Stimulated activated CD4-positive, alpha-beta T cell treated with anti-CD3 and anti-CD28 coated beads, Interleukin-2, amount 100 ng/mL, for 24 hours (primary cell): ENCODE measurements at regions not wholly inside any gene's neighbourhood (a gene's known extent, or its start where the extent isn't known, plus 50 kb on each side); places are given as distances from the start of the nearest gene placed in this dataset.

ENCODE experiments used
- DNase-seq, 2 donors: peaks; one replicate each; pipeline ENCODE4 v3.0.0-alpha.2; 2020

DNA sequence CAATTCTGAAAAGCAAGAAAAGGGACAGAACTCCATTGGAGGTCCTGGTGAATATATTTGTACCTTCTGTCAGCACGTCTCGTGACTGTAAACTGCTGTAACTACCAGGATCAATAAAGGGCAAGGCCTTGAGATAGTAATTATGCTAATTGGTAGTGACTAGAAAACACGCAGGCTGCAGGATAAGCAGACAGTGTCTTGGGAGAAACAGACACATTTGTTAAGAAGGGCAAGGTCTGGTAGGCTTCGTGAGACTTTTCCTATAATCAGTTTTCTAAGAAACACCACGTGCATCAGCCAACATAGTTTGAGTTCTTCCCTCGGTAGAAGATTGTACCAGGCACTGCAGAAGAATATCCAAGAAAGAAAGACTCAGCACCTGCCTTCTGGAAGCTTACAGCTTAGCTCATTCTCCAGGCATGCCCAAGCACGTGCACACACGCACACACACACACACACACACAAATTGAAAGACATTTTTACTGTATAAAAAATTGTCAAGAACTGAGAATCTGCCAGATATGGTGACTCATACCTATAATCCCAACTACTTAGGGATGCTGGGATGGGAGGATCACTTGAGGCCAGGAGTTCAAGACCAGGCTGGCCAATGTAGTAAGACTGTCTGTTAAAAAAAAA, 167.0 kb upstream of the SASH1 start:
- no peak for DNase-seq

GRCh38 chr6:148177589-148178233, 164.9 kb upstream of the SASH1 start:
- DNase-seq, result peak; percentile 53 to 55

GRCh38 chr6:148179786-148180185, 162.9 kb upstream of the SASH1 start:
- DNase-seq, result peak in 1 of 2 donors; percentile 8

DNA sequence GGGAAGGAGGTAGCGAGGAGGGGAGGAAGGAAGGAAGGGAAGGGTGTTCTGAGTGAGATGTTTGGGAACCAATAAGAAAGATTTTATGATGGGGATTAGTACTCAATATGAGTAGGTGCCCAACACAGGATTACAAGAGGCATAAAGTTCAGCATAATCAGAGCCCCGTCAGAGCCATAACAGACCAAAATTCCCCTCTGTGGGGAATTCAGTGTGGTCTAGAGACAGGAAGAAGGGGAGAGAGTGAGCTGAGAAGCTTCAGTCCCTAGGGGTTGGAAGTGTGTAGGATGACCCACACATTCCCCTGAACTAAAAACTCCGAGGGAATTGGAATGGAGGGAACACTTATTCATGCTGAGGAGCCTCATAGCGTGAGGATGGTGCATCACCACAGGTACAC, 160.3 kb upstream of the SASH1 start:
- DNase-seq, result no peak

- no peak for DNase-seq
Observed at GRCh38 chr6:148183776-148184175, 158.9 kb upstream of the SASH1 start.

GRCh38 chr6:148186916-148187315, 155.7 kb upstream of the SASH1 start:
- no peak for DNase-seq

- DNase-seq, result no peak
Observed at GRCh38 chr6:148192310-148192709, 150.3 kb upstream of the SASH1 start.

- no peak for DNase-seq
Observed at GRCh38 chr6:148193063-148193680, 149.5 kb upstream of the SASH1 start.

DNA sequence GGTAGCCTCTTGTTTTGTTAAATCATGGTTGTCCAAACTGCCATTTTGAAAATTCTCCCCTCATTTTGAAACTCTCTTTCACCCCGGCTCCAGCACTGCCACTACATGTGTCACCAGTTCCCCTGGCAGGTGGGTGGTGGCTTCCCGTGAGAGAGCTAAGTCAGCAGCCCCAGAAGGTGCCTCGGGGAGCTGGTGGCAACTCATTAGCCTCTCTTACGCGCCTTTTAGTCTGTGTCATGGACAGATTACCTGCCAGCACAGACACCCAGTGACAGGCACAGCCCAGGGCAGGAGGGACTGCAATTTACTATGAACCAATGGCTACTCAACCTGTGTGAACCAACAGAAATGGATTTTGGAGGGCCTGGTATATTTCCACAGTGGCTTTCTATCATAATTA, 147.1 kb upstream of the SASH1 start:
- no peak for DNase-seq

DNA sequence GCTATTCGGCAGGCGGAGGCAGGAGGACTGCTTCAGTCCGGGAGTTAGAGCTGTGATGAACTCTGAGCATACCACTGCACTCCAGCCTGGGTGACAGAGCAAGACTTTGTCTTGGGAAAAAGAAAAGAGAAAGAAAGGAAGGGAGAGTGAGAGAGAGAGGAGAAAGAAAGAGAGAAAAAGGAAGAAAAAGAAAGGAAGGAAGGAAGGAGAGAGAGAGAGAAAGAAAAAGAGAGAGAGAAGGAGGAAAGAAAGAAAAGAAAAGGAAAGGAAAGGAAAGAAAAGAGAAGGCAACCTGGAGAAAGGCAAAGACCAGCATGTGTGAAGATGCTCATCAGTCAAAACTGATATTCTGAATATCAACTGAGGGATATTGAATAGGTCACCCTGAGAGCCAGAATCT, 143.1 kb upstream of the SASH1 start:
- no peak for DNase-seq

DNA sequence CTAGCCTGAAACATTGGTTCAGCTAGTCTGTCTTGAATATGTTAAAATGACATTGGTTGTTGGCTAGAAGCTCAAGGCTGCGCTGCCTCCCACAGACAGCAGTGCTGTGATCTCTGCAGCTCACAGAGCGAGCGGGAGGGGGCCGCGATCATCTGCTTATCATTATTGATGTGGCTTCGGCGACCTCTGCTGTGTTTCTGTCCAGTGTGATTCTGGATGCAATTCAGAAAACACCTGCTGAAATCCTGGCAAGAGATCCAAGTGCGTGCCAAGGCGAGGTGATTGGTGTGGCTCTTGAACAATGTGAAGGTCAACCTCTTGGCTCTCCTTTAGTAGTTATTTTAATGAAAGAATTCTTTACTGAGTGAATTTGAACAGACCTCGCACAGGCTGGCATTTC, 142.3 kb upstream of the SASH1 start:
- DNase-seq, result peak in 1 of 2 donors; percentile 10

DNA sequence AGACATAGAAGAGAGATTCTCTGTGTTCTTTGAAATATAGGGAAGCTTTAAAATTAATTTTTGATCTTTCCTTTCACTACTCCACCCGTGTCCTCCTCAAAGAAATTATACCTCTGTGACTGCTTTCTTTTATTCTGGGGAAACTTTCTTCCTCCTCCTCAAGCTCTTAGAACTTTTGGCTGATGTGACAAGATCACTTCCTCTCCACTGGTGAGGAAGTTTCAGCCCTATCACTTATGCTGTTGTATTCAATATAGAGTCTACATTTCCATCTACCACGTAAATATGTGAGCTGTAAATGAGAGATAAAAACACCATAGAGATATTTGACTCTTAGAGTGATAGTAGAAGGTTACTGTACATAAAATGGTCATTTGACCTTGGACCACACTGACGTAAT, 141.9 kb upstream of the SASH1 start:
- DNase-seq, result no peak

DNA sequence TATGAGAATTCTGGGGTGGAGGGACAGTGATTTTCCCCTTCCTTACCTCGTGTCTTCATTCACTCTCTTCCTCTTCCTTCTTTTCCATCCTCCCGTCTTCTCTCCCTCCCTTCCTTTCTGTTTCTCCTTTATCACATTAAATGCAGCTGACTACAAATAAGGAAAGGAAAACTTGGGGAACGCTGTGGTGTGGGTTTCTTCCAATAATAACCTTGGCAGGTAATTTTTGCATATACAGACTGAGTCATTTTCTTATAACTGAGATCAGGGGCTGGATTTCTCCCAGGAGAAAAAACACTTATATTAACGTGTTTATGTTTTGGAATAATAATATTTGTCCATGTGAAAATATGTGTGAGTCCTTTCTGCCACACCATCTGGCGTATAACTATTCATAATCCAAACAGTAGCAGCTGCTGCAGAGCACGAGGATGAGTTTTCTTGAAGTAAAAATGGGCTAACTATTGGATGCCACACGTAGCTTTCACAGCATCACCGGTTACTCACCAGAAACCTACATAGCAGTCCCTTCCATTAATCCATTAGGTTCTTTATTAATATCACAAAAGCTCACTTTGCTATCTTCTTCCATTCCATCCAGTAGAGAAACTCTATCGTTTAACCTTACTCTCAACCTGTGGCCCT, 139.2 kb upstream of the SASH1 start:
- no peak for DNase-seq

DNA sequence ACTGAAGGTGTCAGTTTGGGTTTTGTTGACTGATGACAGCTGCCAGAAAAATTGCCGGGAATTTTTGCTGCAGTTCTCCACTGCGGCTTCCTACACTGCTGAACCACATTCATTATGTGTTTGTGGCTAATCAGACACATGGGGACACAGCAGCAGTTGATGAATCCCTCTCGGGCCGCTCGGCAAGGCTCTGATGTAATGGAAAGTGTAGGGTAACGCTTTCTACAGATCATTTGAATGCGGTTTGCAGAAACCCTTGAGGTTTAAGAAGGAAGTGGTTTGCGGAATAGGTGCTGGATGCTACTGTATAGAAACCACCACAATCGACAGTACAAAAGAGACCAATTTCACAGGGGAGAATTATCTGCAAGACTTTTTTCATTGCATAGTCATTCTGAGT, 138.7 kb upstream of the SASH1 start:
- DNase-seq, result peak; percentile 60 to 64

DNA sequence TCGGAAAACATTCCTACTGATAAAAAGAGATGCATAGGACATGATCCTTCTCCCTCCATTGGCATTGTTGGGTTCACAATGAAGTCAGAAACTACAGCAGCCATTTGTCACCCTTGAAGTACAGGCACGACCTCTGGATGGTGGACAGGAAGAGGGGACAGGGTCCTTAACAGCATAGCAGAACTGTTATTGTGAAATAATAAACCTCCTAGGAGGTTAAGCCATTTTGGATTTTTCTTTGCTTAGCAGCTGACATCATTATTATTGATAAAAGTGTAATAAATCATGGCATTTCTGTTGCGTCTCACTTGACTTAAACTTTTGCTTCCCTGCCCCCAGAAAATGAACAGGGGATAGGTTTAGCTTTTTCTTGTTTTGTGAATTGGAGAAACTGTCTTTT, 134.3 kb upstream of the SASH1 start:
- no peak for DNase-seq

DNA sequence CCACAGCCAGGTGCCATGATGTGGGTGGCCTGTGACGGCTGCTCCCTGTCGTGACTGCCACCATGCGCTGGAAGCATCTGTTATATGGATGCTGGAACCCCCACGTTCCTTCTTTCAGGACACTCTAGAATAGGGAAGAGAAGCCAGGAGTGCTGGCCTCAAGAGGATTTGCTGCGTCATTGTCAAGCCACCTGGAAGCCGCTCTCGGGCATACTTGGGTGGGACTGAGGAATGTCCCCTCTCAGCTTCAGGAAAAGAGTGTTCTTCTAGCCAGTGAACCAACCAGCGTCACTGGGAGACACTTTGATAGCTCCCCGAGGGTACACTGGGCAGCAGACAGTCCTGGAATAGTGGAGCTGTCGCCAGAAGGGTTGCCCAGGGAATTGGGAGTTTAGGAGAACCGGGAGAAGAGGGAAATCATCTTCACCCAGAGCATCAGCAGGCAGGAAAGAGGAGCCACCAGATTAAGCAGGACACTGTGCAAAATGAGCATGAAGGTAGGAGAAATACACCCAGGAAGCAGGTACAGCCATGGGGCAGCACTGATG, 130.8 kb upstream of the SASH1 start:
- DNase-seq, result no peak

DNA sequence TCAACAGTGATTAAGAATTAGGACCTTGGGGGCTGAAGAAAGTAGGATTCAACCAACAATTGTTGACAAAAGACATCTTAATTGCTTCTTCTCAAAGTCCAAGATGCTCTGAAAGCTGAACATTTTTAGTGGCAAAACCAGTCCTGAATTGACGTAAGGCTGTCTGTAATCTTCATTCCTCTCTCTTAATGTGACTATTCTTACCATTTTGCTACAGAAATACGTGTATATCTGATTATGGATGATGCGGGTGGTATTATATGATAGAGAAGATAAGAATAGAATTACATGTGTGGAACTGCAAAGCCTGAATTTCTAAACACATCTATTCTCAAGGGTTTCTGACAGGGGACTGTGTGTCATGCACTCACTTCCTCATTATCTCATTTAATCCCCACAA, 130.3 kb upstream of the SASH1 start:
- DNase-seq, result no peak

DNA sequence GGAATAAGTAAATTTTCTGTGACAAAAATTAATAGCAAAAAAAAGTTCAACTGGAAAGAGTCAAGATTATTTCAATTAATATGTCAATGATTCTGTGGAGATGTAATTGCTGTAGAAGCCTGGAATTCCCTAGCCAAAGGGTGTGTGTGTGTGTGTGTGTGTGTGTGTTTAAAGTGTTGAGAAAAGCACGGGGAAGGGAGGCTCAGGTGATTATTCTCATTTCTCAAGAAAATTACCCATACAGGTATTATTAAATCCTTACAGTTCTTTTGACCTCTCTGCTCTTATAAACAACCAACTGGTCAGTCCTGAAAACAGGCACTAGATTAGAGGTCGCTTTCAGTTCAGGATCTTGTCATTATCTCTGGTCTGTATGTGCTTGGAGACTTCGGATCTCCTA, 129.3 kb upstream of the SASH1 start:
- DNase-seq, result no peak

DNA sequence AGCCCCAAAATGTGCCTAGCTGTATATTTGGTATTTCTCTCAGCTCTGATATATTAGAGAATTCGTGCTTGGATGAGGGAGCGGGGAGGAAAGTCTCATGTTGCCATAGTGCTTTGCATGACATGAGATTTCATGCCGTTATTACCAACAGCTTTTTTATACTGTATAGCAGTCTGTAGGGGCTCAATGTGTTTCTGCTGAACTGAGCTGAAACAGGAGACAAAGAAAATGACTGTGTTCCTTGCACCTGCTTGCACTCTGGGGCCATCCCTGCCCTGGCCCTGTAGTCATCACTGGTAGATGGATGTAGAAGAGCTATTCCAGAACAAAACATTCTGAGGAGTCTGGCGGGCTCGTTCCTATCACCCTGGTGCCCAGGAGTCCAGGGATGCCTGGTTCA, 128.0 kb upstream of the SASH1 start:
- no peak for DNase-seq

GRCh38 chr6:148217051-148217450, 125.6 kb upstream of the SASH1 start:
- DNase-seq, result no peak

- no peak for DNase-seq
Observed at GRCh38 chr6:148217921-148218320, 124.7 kb upstream of the SASH1 start.

- DNase-seq, result no peak
Observed at GRCh38 chr6:148218542-148219258, 123.9 kb upstream of the SASH1 start.
